ENCODE measurements at regions not wholly inside any gene's neighbourhood (a gene's known extent, or its start where the extent isn't known, plus 50 kb on each side); places are given as distances from the start of the nearest gene placed in this dataset.

DNA sequence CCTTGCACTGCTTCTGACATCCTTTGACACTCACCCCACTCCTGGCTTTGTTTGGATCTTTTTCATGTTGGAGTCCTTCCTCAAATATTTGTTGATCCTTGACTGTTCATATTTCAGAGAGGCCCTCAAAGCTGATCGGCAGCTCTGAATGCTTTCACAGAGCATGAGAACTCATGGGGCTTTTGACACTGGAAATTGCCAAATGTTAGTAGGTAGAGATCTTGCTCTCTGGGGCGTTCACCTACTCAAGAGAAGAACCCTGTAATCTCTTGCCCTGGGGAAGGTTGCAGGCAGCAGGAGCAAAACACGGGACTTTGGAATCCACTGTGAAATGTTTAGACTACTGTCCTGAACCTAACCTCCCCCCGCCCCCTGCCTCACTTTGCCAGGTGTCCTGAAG is 67.4 kb upstream of the STUM start (continued):
- TF ChIP-seq, protein P1, sequence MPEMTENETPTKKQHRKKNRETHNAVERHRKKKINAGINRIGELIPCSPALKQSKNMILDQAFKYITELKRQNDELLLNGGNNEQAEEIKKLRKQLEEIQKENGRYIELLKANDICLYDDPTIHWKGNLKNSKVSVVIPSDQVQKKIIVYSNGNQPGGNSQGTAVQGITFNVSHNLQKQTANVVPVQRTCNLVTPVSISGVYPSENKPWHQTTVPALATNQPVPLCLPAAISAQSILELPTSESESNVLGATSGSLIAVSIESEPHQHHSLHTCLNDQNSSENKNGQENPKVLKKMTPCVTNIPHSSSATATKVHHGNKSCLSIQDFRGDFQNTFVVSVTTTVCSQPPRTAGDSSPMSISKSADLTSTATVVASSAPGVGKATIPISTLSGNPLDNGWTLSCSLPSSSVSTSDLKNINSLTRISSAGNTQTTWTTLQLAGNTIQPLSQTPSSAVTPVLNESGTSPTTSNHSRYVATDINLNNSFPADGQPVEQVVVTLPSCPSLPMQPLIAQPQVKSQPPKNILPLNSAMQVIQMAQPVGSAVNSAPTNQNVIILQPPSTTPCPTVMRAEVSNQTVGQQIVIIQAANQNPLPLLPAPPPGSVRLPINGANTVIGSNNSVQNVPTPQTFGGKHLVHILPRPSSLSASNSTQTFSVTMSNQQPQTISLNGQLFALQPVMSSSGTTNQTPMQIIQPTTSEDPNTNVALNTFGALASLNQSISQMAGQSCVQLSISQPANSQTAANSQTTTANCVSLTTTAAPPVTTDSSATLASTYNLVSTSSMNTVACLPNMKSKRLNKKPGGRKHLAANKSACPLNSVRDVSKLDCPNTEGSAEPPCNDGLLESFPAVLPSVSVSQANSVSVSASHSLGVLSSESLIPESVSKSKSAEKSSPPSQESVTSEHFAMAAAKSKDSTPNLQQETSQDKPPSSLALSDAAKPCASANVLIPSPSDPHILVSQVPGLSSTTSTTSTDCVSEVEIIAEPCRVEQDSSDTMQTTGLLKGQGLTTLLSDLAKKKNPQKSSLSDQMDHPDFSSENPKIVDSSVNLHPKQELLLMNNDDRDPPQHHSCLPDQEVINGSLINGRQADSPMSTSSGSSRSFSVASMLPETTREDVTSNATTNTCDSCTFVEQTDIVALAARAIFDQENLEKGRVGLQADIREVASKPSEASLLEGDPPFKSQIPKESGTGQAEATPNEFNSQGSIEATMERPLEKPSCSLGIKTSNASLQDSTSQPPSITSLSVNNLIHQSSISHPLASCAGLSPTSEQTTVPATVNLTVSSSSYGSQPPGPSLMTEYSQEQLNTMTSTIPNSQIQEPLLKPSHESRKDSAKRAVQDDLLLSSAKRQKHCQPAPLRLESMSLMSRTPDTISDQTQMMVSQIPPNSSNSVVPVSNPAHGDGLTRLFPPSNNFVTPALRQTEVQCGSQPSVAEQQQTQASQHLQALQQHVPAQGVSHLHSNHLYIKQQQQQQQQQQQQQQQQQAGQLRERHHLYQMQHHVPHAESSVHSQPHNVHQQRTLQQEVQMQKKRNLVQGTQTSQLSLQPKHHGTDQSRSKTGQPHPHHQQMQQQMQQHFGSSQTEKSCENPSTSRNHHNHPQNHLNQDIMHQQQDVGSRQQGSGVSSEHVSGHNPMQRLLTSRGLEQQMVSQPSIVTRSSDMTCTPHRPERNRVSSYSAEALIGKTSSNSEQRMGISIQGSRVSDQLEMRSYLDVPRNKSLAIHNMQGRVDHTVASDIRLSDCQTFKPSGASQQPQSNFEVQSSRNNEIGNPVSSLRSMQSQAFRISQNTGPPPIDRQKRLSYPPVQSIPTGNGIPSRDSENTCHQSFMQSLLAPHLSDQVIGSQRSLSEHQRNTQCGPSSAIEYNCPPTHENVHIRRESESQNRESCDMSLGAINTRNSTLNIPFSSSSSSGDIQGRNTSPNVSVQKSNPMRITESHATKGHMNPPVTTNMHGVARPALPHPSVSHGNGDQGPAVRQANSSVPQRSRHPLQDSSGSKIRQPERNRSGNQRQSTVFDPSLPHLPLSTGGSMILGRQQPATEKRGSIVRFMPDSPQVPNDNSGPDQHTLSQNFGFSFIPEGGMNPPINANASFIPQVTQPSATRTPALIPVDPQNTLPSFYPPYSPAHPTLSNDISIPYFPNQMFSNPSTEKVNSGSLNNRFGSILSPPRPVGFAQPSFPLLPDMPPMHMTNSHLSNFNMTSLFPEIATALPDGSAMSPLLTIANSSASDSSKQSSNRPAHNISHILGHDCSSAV (CRISPR knock-in tag; IDR thresholded peaks at IDR 0.05; ENCODE audit: borderline replicate concordance), result no peak
- TF ChIP-seq ZBTB3 (CRISPR knock-in tag; IDR thresholded peaks at IDR 0.05; ENCODE audit: borderline replicate concordance, low read depth) (no peak), RFXANK (CRISPR knock-in tag; IDR thresholded peaks at IDR 0.05) (no peak), AKAP8 (CRISPR knock-in tag; IDR thresholded peaks at IDR 0.05) (no peak), GPN1 (CRISPR knock-in tag; IDR thresholded peaks at IDR 0.05; ENCODE audit: borderline replicate concordance) (no peak), SMAD1 (CRISPR knock-in tag; IDR thresholded peaks at IDR 0.05; ENCODE audit: borderline replicate concordance, low read depth) (no peak), HNRNPK (IDR thresholded peaks at IDR 0.05; ENCODE audit: low read depth, low read length, poor library complexity, severe bottlenecking) (no peak), FLYWCH1 (CRISPR knock-in tag; IDR thresholded peaks at IDR 0.05) (no peak), PITX1 (CRISPR knock-in tag; IDR thresholded peaks at IDR 0.05) (peak; percentile 61; the same call in 1 of the 2 replicates), ZNF296 (CRISPR knock-in tag; conservative IDR thresholded peaks at IDR 0.05) (no peak), ZNF33B (CRISPR knock-in tag; IDR thresholded peaks at IDR 0.05) (no peak), SMC3 (IDR thresholded peaks at IDR 0.05; ENCODE audit: low read length) (no peak), RFXAP (CRISPR knock-in tag; IDR thresholded peaks at IDR 0.05; ENCODE audit: borderline replicate concordance) (no peak), ZNF24 (IDR thresholded peaks at IDR 0.05) (no peak)
- TF ChIP-seq, protein P2, sequence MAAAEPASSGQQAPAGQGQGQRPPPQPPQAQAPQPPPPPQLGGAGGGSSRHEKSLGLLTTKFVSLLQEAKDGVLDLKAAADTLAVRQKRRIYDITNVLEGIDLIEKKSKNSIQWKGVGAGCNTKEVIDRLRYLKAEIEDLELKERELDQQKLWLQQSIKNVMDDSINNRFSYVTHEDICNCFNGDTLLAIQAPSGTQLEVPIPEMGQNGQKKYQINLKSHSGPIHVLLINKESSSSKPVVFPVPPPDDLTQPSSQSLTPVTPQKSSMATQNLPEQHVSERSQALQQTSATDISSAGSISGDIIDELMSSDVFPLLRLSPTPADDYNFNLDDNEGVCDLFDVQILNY (CRISPR knock-in tag; conservative IDR thresholded peaks at IDR 0.05), result no peak
- TF ChIP-seq, protein P3, sequence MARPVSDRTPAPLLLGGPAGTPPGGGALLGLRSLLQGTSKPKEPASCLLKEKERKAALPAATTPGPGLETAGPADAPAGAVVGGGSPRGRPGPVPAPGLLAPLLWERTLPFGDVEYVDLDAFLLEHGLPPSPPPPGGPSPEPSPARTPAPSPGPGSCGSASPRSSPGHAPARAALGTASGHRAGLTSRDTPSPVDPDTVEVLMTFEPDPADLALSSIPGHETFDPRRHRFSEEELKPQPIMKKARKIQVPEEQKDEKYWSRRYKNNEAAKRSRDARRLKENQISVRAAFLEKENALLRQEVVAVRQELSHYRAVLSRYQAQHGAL (CRISPR knock-in tag; IDR thresholded peaks at IDR 0.05; ENCODE audit: not compliant biosample characterization), result no peak
- TF ChIP-seq, protein P4, sequence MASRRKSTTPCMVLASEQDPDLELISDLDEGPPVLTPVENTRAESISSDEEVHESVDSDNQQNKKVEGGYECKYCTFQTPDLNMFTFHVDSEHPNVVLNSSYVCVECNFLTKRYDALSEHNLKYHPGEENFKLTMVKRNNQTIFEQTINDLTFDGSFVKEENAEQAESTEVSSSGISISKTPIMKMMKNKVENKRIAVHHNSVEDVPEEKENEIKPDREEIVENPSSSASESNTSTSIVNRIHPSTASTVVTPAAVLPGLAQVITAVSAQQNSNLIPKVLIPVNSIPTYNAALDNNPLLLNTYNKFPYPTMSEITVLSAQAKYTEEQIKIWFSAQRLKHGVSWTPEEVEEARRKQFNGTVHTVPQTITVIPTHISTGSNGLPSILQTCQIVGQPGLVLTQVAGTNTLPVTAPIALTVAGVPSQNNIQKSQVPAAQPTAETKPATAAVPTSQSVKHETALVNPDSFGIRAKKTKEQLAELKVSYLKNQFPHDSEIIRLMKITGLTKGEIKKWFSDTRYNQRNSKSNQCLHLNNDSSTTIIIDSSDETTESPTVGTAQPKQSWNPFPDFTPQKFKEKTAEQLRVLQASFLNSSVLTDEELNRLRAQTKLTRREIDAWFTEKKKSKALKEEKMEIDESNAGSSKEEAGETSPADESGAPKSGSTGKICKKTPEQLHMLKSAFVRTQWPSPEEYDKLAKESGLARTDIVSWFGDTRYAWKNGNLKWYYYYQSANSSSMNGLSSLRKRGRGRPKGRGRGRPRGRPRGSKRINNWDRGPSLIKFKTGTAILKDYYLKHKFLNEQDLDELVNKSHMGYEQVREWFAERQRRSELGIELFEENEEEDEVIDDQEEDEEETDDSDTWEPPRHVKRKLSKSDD (CRISPR knock-in tag; IDR thresholded peaks at IDR 0.05; ENCODE audit: low read depth), result no peak
